ENCODE measurements at regions not wholly inside any gene's neighbourhood (a gene's known extent, or its start where the extent isn't known, plus 50 kb on each side); places are given as distances from the start of the nearest gene placed in this dataset.

DNA sequence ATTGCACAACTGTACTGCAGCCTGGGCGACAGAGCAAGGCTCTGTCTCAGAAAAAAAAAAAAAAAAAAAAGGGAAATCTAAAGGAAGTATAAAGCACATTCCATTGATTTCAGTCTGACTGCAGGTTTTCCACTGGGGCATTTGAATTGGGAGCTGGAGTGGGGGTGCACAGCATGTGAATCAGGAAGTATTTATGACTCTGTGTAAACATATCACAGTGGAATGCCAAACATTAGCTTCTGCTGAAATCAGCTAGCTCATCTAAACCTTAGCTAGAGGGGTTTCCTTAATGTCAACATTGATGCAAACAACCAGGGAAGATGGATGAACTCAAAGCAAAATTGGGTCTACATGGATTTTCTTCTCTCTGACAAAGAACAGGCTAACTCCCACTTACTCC is 641.0 kb upstream of the EEF2KMT start:
- no peak for DNase-seq (ENCODE audit: low read depth in 2 of 3, low spot score in 1 of 3)

DNA sequence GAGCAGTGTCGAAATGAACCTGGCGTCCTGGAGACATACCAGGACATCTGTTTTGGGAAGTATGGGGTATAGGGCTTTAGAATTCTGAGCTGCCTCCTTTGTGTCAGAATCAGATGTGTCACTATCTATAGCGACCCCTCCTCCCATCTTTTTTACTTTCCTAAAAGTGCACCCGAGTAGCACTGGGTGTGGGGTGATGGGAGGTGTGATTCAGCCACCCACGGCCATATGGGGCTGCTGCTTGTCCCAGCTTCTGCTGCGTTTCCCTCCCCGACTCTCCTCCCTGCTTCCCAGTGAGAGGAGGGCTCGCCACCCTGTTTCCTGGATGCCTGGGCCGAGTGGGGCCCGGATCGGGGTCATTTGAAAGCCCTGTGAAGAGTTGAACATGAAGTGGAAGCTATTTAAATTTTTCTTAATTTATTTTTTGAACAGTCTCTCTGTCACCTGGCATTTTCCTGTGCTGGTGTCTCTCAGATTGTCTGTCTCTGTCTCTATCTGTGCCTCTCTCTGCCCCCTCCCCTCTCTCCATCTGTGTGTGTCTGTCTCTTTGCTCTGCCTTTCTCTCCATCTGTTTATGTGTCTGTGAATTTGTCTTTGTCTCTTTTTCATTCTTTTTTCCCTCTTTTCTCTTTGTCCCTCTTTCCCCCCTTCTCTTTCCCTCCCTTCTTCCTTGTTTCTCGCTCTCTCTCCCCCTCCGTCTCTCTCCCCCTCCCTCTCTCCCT is 638.8 kb upstream of the EEF2KMT start:
- no peak for DNase-seq (ENCODE audit: low read depth in 2 of 3, low spot score in 1 of 3)

DNA sequence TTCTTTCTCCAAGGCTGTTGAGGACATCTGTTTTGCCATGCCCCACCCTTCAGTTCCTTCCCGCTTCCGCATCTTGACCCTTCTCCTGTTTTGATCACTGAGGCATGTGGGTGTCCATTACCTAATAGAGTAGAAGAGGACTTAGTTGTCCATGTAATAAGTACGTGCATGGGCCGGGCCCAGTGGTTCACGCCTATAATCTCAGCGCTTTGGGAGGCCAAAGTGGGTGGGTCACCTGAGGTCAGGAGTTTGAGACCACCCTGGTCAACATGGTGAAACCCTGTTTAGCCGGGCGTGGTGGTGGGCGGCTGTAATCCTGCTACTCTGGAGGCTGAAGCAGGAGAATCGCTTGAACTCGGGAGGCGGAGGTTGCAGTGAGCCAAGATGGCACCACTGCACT is 637.8 kb upstream of the EEF2KMT start:
- no peak for DNase-seq (ENCODE audit: low read depth in 2 of 3, low spot score in 1 of 3)

DNA sequence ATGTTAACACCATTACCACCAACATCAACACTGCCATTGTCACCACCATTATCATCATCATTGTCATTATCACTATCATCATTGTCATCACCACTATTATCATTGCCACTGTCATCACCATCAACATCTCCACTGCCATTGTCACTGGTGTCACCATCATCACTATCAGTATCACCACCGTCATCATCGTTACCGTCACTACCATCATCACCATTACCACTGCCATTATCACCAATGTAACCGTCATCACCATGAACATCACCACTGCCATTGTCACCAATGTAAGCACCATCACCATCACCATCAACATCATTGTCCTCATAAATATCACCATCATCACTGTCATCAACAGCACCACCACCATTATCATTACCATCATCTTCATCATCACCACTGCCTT is 633.2 kb upstream of the EEF2KMT start:
- DNase-seq (ENCODE audit: low read depth in 2 of 3, low spot score in 1 of 3), result no peak

DNA sequence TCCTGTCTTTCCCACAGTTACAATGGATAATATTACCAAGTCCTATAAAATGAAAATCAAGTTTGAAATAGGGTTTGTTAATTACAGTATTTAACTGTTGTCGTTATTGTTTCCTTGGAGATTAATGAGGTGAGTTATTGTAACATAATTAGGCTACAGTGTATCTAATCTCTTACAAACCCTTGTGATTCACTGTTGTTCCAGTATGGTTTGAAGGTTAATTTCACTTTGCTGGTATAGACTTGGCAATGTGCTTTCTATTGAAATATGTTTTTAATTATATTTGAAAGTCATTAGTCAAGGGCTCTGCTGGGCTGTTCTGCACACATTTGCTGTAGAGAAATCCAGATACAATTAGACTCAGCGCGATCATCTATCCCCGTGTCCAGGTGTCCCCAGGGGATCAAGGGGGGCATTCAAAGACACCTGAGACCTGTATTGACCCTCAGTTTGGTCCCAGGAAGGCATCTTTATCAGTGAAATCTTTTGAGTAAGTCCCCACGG is 624.6 kb upstream of the EEF2KMT start:
- DNase-seq (ENCODE audit: low read depth in 2 of 3, low spot score in 1 of 3), result no peak

DNA sequence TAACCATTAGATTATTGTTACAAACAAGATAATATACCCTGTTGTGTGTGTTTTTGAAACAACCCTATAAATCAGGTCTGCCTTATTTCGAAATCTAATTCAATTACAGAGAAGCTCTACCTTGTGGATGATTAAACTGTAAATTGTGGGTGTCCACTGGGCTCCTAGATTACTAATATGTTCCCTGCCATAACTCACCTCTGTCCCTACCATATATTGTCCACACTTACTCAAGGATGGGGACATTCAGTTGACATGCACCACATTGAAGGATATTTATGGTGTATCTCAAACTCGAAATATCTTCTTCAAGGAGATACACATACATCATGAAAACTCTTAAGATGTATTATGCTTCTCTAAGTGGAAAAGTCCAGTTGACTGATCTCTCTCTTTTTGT is 617.6 kb upstream of the EEF2KMT start:
- DNase-seq (ENCODE audit: low read depth in 2 of 3, low spot score in 1 of 3), result no peak

DNA sequence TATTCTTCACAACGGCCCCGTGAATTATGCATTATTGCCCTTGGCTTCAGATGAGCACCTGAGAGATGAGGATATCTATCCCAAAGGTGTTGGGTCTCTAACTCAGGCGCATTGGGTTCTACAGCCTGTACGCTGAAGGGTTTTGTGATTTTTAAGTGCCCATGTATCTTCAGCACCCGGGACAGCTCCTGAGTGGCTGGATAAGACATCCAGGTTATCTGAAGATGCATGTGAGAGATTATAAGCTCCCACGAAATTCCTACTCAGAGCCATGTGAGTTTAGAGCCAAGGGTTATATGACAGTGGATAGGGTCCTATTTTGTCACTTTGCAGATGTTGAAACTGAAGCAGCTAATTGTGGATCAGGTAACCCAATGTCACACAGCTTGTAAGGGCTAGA is 612.3 kb upstream of the EEF2KMT start:
- DNase-seq (ENCODE audit: low read depth in 2 of 3, low spot score in 1 of 3), result no peak

DNA sequence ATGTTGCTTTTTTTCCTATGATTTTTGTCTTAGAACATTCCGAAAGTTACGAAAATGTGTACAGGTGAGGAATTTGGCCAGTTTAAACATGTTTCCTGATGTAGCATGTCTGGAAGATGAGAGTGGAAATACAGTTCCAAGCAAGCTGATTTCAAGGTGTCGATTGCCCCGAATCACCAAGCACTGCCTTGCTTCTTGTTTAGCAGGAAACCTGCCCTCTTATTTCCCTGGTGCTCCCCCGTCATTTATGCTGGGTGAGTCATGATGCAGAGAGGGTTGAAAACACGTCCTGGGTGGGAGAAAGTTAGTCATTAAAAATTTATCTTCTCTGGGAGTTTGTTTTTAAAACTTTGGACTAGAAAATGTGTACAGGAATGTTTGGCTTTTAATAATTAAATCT is 608.6 kb upstream of the EEF2KMT start:
- DNase-seq (ENCODE audit: low read depth in 2 of 3, low spot score in 1 of 3), result no peak

DNA sequence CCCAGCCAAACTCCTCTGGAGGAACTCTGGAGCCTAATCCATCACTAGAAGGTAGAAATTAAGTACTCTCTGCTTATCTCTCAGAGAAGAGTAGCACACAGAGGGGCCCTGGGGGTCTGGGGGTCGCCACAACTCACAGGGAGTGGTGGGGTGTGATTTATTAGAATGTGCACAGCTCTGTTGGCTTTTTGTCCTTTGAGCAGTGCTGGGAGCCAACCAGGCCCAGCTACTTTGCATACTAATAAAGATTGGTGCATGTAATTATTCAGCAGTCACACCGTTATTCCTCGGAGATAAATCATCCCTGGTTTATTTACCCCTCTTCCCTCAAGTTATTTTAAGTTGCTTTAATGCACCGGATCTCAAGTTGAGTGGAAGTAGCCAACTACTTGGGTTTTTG is 606.7 kb upstream of the EEF2KMT start:
- DNase-seq (ENCODE audit: low read depth in 2 of 3, low spot score in 1 of 3), result no peak

DNA sequence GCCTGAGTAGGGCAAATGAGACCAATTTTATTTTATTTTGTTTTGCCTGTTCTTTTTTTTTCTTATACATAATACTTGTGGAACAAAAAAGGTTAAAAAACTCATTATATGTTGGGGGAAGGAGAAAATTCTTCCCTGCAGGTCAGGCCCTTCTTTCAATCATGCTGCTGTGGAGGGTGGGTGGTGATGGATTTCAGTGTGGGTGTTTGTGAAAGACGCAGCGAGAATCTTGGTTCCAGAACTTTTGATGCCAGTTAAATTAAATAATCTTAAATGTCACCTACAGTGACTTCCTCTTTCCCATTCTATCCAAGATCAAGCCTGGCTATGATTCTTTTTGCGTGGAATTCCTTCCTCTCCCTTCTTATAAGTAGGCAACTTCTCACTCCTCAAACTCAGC is 595.8 kb upstream of the EEF2KMT start:
- no peak for DNase-seq (ENCODE audit: low read depth in 2 of 3, low spot score in 1 of 3)

DNA sequence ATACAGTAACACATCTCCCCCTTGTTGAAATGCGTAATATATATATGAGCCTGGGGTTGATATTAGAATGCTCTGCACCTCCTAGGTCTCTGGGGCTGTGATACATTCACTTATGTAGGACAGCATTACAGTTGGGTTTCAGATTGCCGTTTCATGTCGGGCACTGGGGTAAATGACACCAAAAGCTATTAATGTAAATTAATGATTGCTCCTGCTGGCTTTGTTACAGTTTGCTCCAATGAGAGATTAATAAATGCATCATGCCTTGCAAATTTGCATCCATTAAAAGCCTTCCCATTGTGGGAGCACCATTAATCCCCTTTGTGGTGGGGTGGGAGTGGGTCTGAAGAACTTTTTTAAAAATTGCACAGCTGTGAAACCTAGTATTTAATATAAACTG is 584.4 kb upstream of the EEF2KMT start:
- DNase-seq (ENCODE audit: low read depth in 2 of 3, low spot score in 1 of 3), result no peak

DNA sequence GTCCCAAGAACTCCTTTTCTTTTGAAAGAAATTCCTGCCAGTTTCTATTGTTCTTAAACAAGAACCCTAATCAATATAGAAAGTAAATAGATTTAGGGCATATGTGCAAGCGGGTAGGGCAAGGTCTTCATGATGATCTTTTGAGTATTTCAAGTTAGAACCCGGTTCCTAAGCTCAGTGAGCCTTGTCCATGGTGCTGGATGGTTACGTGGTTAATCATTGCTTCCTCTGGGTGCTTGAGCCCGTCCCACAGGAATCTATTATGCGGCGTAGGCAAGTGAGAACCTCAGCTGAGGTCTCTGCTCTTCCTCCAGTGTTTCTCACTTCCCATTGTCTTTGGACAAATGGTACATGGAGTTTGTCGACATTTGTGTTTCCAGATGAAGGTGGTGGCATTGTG is 580.8 kb upstream of the EEF2KMT start:
- no peak for DNase-seq (ENCODE audit: low read depth in 2 of 3, low spot score in 1 of 3)

DNA sequence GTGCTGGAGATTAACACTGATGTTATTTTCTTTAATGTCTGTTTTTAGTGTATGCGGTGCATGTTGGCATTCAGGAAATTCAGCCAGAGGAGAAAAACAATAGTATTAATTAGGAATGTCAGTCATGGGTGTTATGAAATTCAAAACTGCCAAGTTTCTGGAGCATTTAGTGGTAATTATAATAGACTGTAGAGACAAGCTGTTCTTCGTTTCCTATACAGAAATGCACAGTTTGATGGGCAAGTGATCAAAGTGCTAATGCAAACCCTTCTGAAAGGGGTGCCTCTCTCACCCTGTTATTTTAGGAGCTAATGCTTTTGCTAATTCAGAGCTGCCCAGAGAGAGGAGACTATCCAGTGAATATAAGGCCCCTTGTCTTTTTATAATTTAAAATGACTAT is 573.8 kb upstream of the EEF2KMT start:
- no peak for DNase-seq (ENCODE audit: low read depth in 2 of 3, low spot score in 1 of 3)

DNA sequence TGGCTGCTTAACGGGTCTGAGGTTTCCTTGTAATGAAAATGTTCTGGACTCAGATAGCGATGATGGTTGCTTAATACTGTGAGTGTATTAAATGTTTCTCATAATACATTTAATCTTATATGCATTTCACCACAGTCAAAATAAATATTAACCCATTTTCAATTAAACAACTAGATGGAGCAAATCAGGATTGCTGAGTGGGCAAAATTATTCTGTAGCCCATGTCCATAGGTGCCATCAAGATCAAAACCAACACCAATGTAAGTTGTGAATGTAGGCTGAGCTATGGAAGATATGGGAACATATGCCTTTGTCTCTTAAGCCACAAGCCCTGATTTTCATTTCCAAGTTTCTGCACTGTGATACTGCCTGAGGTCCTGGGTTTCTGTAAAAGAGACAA is 572.6 kb upstream of the EEF2KMT start:
- DNase-seq (ENCODE audit: low read depth in 2 of 3, low spot score in 1 of 3), result no peak

DNA sequence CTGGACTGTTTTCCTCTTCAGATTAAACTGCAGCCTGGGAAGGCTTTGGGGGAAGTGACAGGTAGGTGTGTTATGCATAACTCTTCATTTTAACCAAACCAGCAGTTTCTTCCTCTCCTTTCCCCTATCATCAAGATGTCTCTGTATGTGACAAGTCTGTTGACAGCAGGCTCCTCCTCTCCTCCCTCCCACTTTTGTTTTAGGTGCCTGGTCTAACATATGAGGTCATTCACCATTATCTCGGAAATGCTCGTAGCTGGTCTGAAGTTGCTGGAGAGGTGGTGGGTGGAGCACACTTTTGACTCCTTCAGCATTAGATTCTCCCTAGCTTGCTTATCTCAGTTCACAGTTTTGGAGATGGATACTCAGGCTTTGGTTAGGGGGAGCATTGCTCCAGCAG is 571.0 kb upstream of the EEF2KMT start:
- DNase-seq (ENCODE audit: low read depth in 2 of 3, low spot score in 1 of 3), result no peak

DNA sequence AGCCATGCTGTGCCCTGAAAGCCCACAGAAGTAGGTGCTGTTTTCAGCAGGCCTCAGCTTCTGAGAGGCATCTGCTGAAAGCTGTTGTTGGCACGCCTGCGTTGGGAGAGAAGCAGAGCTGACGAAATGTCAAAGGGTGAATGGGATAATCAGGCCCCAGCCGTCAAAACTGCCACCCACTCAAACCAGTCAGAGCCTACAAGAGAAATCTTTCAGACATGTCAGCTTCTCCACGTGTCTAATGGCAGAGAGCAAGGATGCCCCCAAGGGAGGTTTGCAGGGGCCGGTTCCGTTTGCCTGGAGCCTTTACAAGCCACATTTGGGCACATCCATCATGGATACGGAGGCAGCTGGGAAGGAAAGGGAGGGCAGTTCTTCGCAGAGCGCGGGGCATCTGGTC is 568.2 kb upstream of the EEF2KMT start:
- no peak for DNase-seq (ENCODE audit: low read depth in 2 of 3, low spot score in 1 of 3)

DNA sequence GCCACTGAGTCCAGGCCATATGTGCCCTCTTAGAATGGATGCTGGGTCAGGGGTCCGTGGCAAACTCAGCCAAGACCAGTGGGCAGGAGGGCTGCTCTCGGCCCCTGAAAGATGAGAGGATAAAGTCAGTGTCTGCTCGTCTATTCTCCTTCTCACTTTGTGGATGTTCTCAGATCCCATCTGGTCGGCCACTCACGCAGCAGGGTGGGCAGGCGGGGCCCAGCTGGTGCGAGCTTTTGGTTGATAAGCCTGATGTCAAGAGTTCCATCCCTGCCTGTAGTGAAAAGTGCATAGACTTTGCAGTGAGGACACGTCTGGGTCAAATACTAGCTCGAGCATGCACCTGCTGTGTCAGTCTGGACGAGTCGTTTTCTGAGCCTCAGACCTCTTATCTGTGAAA is 556.2 kb upstream of the EEF2KMT start:
- no peak for DNase-seq (ENCODE audit: low read depth in 2 of 3, low spot score in 1 of 3)

DNA sequence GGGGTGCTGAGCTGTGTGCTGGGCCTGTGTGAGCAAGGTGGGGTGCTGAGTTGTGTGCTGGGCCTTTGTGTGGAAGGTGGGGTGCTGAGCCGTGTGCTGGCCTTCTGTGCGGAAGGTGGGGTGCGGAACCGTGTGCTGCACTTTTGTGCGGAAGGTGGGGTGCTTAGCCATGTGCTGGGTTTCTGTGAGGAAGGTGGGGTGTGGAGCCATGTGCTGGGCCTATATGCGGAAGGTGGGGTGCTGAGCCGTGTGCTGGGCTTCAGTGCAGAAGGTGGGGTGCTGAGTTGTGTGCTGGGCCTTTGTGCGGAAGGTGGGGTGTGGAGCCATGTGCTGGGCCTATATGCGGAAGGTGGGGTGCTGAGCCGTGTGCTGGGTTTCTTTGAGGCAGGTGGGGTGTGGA is 555.4 kb upstream of the EEF2KMT start:
- DNase-seq (ENCODE audit: low read depth in 2 of 3, low spot score in 1 of 3), result no peak

DNA sequence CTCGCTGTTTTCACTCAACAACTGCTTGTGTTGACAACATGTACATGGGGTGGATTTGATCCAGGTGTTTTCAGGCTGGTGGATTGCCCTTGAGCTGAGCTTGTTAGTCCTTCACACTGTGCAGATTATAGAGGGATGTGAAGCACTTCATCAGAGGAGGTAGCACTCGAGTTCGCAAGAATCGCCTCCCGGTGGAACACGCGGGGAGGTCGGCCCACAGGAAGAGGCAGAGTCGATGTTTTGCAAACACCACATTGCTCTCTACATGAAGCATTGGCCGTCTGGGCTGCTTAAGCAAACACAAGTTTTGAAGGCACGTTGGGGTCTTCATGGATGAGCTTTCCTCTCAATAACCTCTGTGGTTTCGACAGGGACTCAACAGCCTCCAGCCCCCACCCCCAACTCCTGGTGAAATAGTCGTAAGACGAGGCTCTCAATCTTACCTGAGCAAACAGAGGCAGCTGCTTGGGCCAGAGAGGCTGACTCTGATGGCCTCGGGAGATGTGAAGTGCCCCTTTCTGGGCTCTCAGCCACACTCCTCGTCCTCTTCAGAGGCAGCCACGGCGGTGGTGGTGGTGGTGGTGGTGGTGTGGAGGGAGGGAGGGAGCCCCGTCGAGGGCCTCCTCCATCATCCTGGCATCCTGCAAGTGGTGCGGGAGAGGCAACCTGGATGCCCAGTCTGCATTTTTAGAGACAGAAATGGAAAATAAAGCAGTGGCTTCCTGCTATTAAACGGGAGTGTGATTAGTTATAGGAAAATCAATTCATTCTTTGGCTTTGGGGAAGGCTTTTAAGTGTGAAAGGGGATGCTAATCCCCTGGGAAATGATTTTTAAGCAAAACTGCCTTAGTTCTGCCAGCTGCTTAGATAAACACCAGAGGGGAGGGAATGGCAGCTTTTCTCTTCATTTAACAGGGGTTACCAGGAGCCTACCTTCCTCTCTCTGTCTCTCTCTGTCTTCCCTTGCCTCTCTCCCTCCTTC is 552.5 kb upstream of the EEF2KMT start:
- DNase-seq (ENCODE audit: low read depth in 2 of 3, low spot score in 1 of 3), result no peak

DNA sequence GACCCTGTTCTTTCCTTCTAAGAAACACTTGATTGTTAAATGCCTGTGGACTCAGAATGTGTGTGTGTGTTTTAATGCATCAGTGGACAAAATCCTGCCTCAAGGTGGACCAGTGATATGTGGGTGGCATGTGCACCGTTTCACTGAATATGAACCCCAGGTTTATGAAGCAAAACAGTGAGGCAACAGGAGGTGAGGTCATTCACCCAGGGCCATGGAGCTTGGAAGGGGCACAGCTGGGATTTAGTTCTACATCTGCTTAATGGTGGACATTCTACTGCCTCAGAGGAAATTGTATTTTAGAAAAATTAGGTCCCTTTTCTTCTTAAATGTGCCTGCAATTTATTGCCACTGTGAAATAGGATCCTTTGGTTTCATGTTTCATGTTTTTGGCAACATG is 549.5 kb upstream of the EEF2KMT start:
- DNase-seq (ENCODE audit: low read depth in 2 of 3, low spot score in 1 of 3), result no peak

DNA sequence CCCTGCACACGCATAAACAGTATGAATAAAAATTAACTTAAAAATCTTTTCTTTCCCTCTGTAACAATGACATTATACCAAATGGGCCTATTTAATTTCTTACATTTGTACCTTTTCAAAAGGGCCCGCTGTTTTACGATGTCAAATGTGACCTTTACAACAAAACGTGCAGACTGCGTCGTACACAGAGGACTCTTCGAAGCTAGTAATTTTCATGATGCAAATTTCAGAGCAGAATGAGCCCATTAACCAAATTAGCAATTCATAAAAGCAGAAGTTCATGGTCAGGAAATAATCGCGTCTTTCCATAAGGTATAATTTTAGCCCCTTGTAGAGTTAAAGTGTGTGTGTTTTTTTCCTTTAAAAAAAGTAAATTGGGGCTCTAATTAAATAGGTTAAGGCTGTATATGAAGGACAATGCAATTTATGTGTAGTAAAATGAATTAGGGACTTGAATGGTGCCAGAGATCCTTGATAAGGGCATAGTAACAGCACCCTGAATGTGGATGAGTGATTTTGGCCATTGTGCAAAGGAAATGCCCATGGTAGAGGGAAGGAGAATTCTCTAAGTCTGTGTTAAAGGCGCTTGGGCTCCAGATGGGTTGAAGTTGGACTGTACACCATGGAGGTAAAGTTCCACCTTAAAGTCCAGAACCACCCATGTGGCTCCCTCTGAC is 546.4 kb upstream of the EEF2KMT start:
- DNase-seq (ENCODE audit: low read depth in 2 of 3, low spot score in 1 of 3), result no peak

DNA sequence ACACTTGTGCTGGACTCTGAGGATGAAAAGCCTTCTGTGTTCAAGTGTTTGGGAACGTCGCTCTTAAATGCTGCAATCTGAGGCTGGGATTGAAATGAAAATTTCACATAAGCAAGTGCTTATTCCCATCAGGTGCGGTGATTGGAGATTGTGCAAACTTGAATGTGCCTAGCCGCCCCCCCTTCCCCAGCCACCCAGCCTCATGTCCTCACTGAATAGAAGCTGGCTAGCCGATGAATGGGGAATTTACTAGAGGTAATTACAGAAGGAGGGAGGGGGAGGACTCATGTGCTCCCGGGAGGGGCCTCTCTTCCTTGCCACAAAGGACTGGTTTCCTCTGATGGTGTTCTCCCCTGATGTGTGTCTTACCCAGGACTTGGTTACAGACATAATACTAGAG is 544.8 kb upstream of the EEF2KMT start:
- DNase-seq (ENCODE audit: low read depth in 2 of 3, low spot score in 1 of 3), result no peak
